Mammary epithelial cell (primary cell): ENCODE measurements at regions not wholly inside any gene's neighbourhood (a gene's known extent, or its start where the extent isn't known, plus 50 kb on each side); places are given as distances from the start of the nearest gene placed in this dataset.

Experiments
- CTCF ChIP-seq, 2 donors: IDR thresholded peaks in 1 of 2; conservative IDR thresholded peaks in 1 of 2; 2 replicates each; pipeline ENCODE4 v1.5.1; 2011 to 2012; ENCODE audit warnings: inconsistent platforms in 2 of 2, low read length in 2 of 2, mild to moderate bottlenecking in 2 of 2, control low read depth in 1 of 2, low read depth in 1 of 2; ENCODE audit not compliant: insufficient read depth in 1 of 2; ENCODE audit errors: extremely low read depth in 1 of 2
- EZH2 ChIP-seq: IDR thresholded peaks from 2 replicates; pipeline ENCODE4 v1.6.1; 2012; ENCODE audit warnings: low read length, inconsistent platforms, borderline replicate concordance

GRCh38 chr9:135302329-135303279, 177.0 kb upstream of the PPP1R26 start:
- TF ChIP-seq CTCF (conservative IDR thresholded peaks at IDR 0.05 in 1 of 2, IDR thresholded peaks at IDR 0.05 in 1 of 2; ENCODE audit: extremely low read depth in 1 of 2, insufficient read depth in 1 of 2, low read depth in 1 of 2, low read length in 2 of 2), result no peak
- TF ChIP-seq EZH2, result no peak
